Endothelial cell of umbilical vein (primary cell): ENCODE measurements at regions not wholly inside any gene's neighbourhood (a gene's known extent, or its start where the extent isn't known, plus 50 kb on each side); places are given as distances from the start of the nearest gene placed in this dataset.
A peak's percentile ranks its signal among the peaks of the same experiment; 100 is the strongest.

Experiments used
- BruUV-seq: library from RNA; stranded (reverse); fragments of 400-500 nt; replicated peaks from 2 replicates; lab custom pipeline; 2021; lab: Mats Ljungman, UMichigan
- CTCF ChIA-PET: fragments of 300-600, 350-600 bp; sonication (Branson Sonifier 250); formaldehyde crosslinking; loops from one replicate; lab custom pipeline; 2021; ENCODE audit warnings: antibody characterized with exemption, inconsistent platforms; lab: Charles Lee
- POLR2A ChIA-PET: fragments of 300-600, 350-600 bp; sonication (Branson Sonifier 250); formaldehyde crosslinking; loops from one replicate; lab custom pipeline; 2021; ENCODE audit warnings: antibody characterized with exemption, inconsistent platforms; lab: Charles Lee
- DNase-seq: peaks from one replicate; pipeline ENCODE4 v3.0.0-alpha.2; 2011; ENCODE audit warnings: low read depth, low spot score
- FAIRE-seq: peaks from 2 replicates; lab custom pipeline; 2011; peaks lifted over from hg19 to GRCh38; lab: Jason Lieb, UNC
- H2AFZ ChIP-seq: 2 replicates; pipeline ENCODE4 v1.6.0; 2012; ENCODE audit warnings: low read depth, low read length, control low read depth, inconsistent platforms
- H3K27ac ChIP-seq: 2 replicates; pipeline ENCODE4 v1.5.1; 2011; ENCODE audit warnings: low read depth, mild to moderate bottlenecking, control low read depth, low read length, moderate library complexity; ENCODE audit not compliant: insufficient read depth
- H3K27me3 ChIP-seq, 2 experiments: 2 replicates each; pipeline versions ENCODE4 v1.6.0 to v1.6.1; 2011; ENCODE audit warnings: low read length in 2 of 2, mixed read lengths in 1 of 2; ENCODE audit not compliant: control insufficient read depth in 2 of 2, insufficient read depth in 2 of 2
- H3K36me3 ChIP-seq, 2 experiments: 2 replicates in 1 of 2; 3 replicates in 1 of 2; pipeline ENCODE4 v1.5.1; 2011; ENCODE audit warnings: low read length in 2 of 2, mild to moderate bottlenecking in 1 of 2, moderate library complexity in 1 of 2; ENCODE audit not compliant: control insufficient read depth in 2 of 2, insufficient read depth in 2 of 2; ENCODE audit errors: extremely low read depth in 1 of 2
- H3K4me1 ChIP-seq: 3 replicates; pipeline ENCODE4 v1.5.1; 2011; ENCODE audit warnings: mild to moderate bottlenecking, low read length; ENCODE audit not compliant: control insufficient read depth, insufficient read depth; ENCODE audit errors: extremely low read depth
- H3K4me2 ChIP-seq: 2 replicates; pipeline ENCODE4 v1.6.1; 2011; ENCODE audit warnings: low read length, control low read depth, mixed read lengths; ENCODE audit not compliant: insufficient read depth
- H3K4me3 ChIP-seq, 3 experiments: fragments of 200-600 bp in 1 of 3; sonication (generic), shearing (Covaris generic) in 1 of 3; replicated peaks in 1 of 3; 2 replicates each; pipeline ENCODE4 v1.5.1; 2011 to 2016; ENCODE audit warnings: control low read depth in 3 of 3, low read length in 3 of 3, mild to moderate bottlenecking in 2 of 3, inconsistent platforms in 1 of 3, low read depth in 1 of 3, moderate library complexity in 1 of 3; ENCODE audit not compliant: insufficient read depth in 1 of 3
- H3K79me2 ChIP-seq: 2 replicates; pipeline ENCODE4 v1.6.0; 2012; ENCODE audit warnings: low read length, inconsistent platforms; ENCODE audit not compliant: control insufficient read depth, insufficient read depth
- H3K9ac ChIP-seq: replicated peaks from 2 replicates; pipeline ENCODE3; 2011; ENCODE audit warnings: low read length, control low read depth; ENCODE audit not compliant: insufficient read depth; ENCODE audit errors: extremely low read depth
- H3K9me1 ChIP-seq: replicated peaks from 3 replicates; pipeline ENCODE4 v1.6.0; 2011; ENCODE audit warnings: mild to moderate bottlenecking, low read length; ENCODE audit not compliant: control insufficient read depth, insufficient read depth; ENCODE audit errors: extremely low read depth
- H3K9me3 ChIP-seq: replicated peaks from 2 replicates; pipeline ENCODE4 v1.5.1; 2012; ENCODE audit warnings: low read length, inconsistent platforms; ENCODE audit not compliant: control insufficient read depth, insufficient read depth
- H4K20me1 ChIP-seq: replicated peaks from 2 replicates; pipeline ENCODE3; 2011; ENCODE audit warnings: mild to moderate bottlenecking, low read length; ENCODE audit not compliant: control insufficient read depth, insufficient read depth; ENCODE audit errors: extremely low read depth
- EZH2 ChIP-seq: IDR thresholded peaks from 2 replicates; pipeline ENCODE4 v1.6.1; 2012; ENCODE audit warnings: borderline replicate concordance, low read depth, mild to moderate bottlenecking, moderate library complexity, low read length, inconsistent platforms; ENCODE audit not compliant: severe bottlenecking
- FOS ChIP-seq: IDR thresholded peaks from 2 replicates; pipeline ENCODE4 v1.6.1; 2011; ENCODE audit warnings: mild to moderate bottlenecking, low read length, moderate library complexity, borderline replicate concordance; ENCODE audit not compliant: insufficient read depth
- GATA2 ChIP-seq: IDR thresholded peaks from 2 replicates; pipeline ENCODE4 v1.7.0; 2011; ENCODE audit warnings: low read depth, mild to moderate bottlenecking, moderate library complexity, mixed read lengths, low read length; ENCODE audit not compliant: insufficient read length, insufficient read depth
- JUN ChIP-seq: IDR thresholded peaks from 2 replicates; pipeline ENCODE4 v1.6.1; 2011; ENCODE audit warnings: borderline replicate concordance, low read depth; ENCODE audit not compliant: insufficient read length, insufficient read depth
- MYC ChIP-seq: IDR thresholded peaks from one replicate; pipeline ENCODE4 v1.6.1; 2011; ENCODE audit warnings: mild to moderate bottlenecking, low read depth, low read length
- POLR2A ChIP-seq: IDR thresholded peaks from 2 replicates; pipeline ENCODE4 v1.6.1; 2012; ENCODE audit warnings: low read depth, mild to moderate bottlenecking, control low read depth, low read length
- POLR2AphosphoS5 ChIP-seq: IDR thresholded peaks from 2 replicates; pipeline ENCODE4 v1.6.1; 2012; ENCODE audit warnings: low read depth, mild to moderate bottlenecking, control low read depth, low read length, moderate library complexity; ENCODE audit not compliant: insufficient read depth
- dilution Hi-C: fragments of 300-500 bp; cut with MboI; formaldehyde crosslinking; loops from one replicate; pipeline ENCODE4 v1.15.0; 2019; ENCODE audit warnings: low sequenced_read_pairs; ENCODE audit not compliant: extremely low pct_ligation_motif_present
- intact Hi-C: fragments of 100-400 bp; cut with micrococcal nuclease; formaldehyde crosslinking; loops from one replicate; pipeline ENCODE4 v1.10.0; 2022
- TF ChIP-seq, protein P1 (sequence below): IDR thresholded peaks from 2 replicates; pipeline ENCODE4 v1.6.1; 2011; ENCODE audit not compliant: insufficient read depth, insufficient read length
- TF ChIP-seq, protein P2 (sequence below), 2 donors: IDR thresholded peaks; 1 replicate in 1 of 2; 2 replicates in 1 of 2; pipeline ENCODE4 v1.5.1; 2011; ENCODE audit warnings: low read length in 2 of 2, mild to moderate bottlenecking in 2 of 2, moderate library complexity in 2 of 2, control low read depth in 1 of 2, inconsistent platforms in 1 of 2, low read depth in 1 of 2; ENCODE audit not compliant: insufficient read depth in 1 of 2; ENCODE audit errors: extremely low read depth in 1 of 2

DNA sequence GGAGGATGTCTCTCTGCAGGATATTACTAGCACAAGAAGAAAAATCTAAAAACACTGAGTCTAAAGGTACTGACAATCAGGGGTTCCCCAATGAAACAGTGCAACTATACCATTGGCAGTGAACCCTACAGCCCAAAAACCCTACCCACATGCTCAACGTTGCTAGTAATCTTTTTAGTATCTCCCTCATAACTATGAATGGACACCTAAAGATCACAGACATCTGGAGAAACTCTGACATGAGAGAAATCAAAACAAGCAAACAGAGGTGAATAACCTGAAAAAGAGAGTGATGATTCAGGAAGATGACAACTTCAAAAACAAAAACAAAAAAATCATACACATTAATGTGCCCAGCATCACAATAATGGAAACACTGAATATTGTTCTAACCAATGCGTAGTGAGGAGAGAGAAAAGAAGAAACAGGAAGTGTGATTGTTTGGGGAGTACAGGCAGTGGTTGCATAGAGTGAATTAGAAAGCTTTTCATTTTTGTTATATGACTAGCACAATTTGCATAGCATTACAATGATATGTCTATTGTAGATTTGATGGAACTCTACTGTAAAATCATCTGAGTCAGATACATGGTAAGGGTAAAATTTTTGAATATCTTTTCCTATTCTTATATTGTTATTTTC lies 78.9 kb upstream of the FMR1 start:
- no peaks in the 10 kb centered on the region for H3K9me3 ChIP-seq
- FAIRE-seq, result peak; percentile 4
- H3K9me1 ChIP-seq, result no peaks in the 10 kb centered on the region
- BruUV-seq, result no TSS peak
- DNase-seq, result no peak
- H3K27me3 ChIP-seq, result no peaks in the 10 kb centered on the region
- H2AFZ ChIP-seq, result no peak overlapping the region
- no peak overlapping the region for H3K4me2 ChIP-seq
- no peak overlapping the region for H3K9ac ChIP-seq
- TF ChIP-seq EZH2, result no peak
- TF ChIP-seq MYC, result no peak
- TF ChIP-seq GATA2, result no peak
- no peak for TF ChIP-seq JUN
- no peak for TF ChIP-seq FOS
- TF ChIP-seq POLR2AphosphoS5, result no peak
- no peak for TF ChIP-seq POLR2A
- TF ChIP-seq, protein P1, sequence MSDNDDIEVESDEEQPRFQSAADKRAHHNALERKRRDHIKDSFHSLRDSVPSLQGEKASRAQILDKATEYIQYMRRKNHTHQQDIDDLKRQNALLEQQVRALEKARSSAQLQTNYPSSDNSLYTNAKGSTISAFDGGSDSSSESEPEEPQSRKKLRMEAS, result no peak
- TF ChIP-seq, protein P2, sequence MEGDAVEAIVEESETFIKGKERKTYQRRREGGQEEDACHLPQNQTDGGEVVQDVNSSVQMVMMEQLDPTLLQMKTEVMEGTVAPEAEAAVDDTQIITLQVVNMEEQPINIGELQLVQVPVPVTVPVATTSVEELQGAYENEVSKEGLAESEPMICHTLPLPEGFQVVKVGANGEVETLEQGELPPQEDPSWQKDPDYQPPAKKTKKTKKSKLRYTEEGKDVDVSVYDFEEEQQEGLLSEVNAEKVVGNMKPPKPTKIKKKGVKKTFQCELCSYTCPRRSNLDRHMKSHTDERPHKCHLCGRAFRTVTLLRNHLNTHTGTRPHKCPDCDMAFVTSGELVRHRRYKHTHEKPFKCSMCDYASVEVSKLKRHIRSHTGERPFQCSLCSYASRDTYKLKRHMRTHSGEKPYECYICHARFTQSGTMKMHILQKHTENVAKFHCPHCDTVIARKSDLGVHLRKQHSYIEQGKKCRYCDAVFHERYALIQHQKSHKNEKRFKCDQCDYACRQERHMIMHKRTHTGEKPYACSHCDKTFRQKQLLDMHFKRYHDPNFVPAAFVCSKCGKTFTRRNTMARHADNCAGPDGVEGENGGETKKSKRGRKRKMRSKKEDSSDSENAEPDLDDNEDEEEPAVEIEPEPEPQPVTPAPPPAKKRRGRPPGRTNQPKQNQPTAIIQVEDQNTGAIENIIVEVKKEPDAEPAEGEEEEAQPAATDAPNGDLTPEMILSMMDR (IDR thresholded peaks at IDR 0.05; ENCODE audit: extremely low read depth in 1 of 2, insufficient read depth in 1 of 2, low read depth in 1 of 2, low read length in 2 of 2), result no peak
- H4K20me1 ChIP-seq, result no peaks in the 10 kb centered on the region
- H3K79me2 ChIP-seq, result no peaks in the 10 kb centered on the region
- no peak overlapping the region for H3K27ac ChIP-seq
- POLR2A ChIA-PET, result no interaction called here
- H3K36me3 ChIP-seq, result no peaks in the 10 kb centered on the region
- intact Hi-C loops, result no loop called here
- CTCF ChIA-PET, result no interaction called here
- H3K4me3 ChIP-seq, result no peak overlapping the region
- dilution Hi-C loops, result no loop called here
- no peaks in the 10 kb centered on the region for H3K4me1 ChIP-seq
